ENCODE measurements at regions not wholly inside any gene's neighbourhood (a gene's known extent, or its start where the extent isn't known, plus 50 kb on each side); places are given as distances from the start of the nearest gene placed in this dataset.
"Not testable (repeated sequence)": the region's sequence is repeated elsewhere in the genome, so short reads cannot be mapped to it uniquely, and the experiment has no call there.

DNA sequence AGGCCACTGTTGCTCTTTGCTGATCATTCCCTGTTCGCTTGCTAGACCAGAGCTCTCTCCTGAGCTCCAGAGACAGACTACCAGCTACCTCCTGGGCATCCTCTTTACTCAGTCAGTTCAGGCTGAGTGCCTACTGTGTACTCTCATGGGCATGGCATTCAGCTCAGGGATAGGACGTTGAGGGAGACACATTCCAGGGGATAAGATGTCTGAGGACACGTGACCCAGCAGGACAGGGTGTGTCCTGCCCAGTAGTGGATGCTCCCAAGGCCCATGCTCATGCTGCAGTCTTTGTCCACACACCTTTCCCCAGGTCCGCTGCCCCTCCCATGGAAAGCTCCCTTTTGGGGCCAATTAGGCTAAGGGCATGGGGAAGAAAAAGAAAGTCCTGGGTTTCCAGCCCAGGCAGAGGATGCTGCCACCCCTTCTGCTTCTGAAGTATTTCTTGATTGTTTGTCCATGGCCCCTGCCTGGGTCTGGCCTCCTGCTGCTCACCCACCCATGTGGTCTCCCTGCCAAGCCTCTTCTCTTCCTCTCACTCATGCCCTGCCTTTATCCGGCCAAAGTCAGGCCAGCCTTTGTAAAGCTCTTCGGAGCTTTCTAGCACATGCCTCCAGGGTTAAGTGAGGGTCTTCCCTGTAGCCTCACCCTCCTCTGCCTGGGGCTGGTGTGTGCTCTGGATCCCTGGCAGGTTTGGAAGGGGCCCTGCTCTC is 60.5 kb upstream of the PITX1 start:
- TF ChIP-seq, protein P1, sequence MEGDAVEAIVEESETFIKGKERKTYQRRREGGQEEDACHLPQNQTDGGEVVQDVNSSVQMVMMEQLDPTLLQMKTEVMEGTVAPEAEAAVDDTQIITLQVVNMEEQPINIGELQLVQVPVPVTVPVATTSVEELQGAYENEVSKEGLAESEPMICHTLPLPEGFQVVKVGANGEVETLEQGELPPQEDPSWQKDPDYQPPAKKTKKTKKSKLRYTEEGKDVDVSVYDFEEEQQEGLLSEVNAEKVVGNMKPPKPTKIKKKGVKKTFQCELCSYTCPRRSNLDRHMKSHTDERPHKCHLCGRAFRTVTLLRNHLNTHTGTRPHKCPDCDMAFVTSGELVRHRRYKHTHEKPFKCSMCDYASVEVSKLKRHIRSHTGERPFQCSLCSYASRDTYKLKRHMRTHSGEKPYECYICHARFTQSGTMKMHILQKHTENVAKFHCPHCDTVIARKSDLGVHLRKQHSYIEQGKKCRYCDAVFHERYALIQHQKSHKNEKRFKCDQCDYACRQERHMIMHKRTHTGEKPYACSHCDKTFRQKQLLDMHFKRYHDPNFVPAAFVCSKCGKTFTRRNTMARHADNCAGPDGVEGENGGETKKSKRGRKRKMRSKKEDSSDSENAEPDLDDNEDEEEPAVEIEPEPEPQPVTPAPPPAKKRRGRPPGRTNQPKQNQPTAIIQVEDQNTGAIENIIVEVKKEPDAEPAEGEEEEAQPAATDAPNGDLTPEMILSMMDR (IDR thresholded peaks at IDR 0.05; ENCODE audit: low read depth, low read length): no peak
- Histone ChIP-seq H3K27ac (ENCODE audit: low read depth, low read length) (no peak overlapping the region), H3K27me3 (ENCODE audit: control insufficient read depth, insufficient read depth, low read length) (peaks cover 15% of the 10 kb centered on the region), H3K9me3 (ENCODE audit: control insufficient read depth, insufficient read depth, low read length) (no peaks in the 10 kb centered on the region), H3K4me3 (ENCODE audit: low read depth, low read length) (no peak overlapping the region)
- DNase-seq (ENCODE audit: low read depth, low spot score): no peak
- ChIA-PET POLR2A (no interaction called here), CTCF (no interaction called here)

DNA sequence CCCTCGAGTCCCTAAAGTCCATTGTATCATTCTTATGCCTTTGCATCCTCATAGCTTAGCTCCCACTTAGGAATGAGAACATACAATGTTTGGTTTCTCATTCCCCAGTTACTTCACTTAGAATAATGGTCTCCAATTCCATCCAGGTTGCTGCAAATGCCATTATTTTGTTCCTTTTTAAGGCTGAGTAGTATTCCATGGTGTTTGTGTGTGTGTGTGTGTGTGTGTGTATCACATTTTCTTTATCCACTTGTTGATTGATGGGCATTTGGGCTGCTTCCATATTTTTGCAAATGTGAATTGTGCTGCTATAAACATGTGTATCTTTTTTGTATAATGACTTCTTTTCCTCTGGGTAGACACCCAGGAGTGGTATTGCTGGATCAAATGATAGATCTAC is 59.5 kb upstream of the PITX1 start:
- CTCF ChIA-PET: interaction anchor here (0.7 kb wide), 1 partner anchor 73 kb away, joined by 6 read pairs; no protein-coding TSS in a partner anchor
- peaks cover 15% of the 10 kb centered on the region for H3K27me3 ChIP-seq (ENCODE audit: control insufficient read depth, insufficient read depth, low read length)
- H3K9me3 ChIP-seq (ENCODE audit: control insufficient read depth, insufficient read depth, low read length); POLR2A ChIA-PET; DNase-seq (ENCODE audit: low read depth, low spot score); H3K4me3 ChIP-seq (ENCODE audit: low read depth, low read length); H3K27ac ChIP-seq (ENCODE audit: low read depth, low read length): not testable (repeated sequence)

DNA sequence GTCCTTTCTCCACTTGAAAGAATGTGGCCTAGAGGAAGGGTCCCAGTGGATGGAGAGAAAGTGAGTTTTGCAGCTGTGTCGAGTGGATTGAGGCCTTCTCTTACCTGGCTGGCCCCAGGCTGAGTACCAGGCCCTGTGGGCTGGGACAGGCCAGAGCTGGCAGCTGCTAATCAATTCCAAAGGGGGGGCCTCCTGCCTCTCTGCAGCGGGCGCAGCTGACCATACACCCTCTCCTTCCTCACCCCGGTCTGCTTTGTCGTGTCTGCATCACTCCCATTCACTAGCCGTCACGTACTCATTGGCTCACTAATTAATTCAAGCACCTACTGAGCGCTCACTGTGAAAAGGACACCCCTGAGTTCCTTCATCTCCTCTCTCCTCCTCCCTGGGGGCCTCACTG is 58.4 kb upstream of the PITX1 start:
- DNase-seq (ENCODE audit: low read depth, low spot score): no peak
- ChIA-PET POLR2A (no interaction called here), CTCF (no interaction called here)
- Histone ChIP-seq H3K9me3 (ENCODE audit: control insufficient read depth, insufficient read depth, low read length) (no peaks in the 10 kb centered on the region), H3K27me3 (ENCODE audit: control insufficient read depth, insufficient read depth, low read length) (peaks cover 20% of the 10 kb centered on the region), H3K27ac (ENCODE audit: low read depth, low read length) (no peak overlapping the region), H3K4me3 (ENCODE audit: low read depth, low read length) (no peak overlapping the region)
- TF ChIP-seq, protein P1 (IDR thresholded peaks at IDR 0.05; ENCODE audit: low read depth, low read length): no peak

DNA sequence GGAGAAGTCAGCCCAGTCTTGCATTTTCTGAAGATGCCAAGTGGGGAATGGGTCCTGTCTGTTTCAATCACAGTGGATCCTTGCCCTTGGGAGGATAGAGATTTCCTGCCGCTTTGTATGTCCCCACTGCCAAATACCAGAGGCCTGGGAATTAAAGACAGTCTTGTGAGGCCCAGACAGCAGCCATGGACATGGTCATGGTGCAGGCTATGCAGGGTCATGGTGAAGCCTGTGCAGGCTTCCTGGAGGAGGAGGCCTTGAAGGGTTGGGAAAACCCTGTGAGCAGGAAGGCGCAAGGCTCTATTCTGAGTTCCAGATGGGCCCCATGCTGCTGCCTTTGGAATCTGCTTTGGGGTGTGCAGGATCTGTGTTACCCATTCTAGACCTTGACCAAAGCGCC is 57.3 kb upstream of the PITX1 start:
- POLR2A ChIA-PET: no interaction called here
- CTCF ChIA-PET: no interaction called here
- H3K27ac ChIP-seq (ENCODE audit: low read depth, low read length): no peak overlapping the region
- DNase-seq (ENCODE audit: low read depth, low spot score): no peak
- peaks cover 23% of the 10 kb centered on the region for H3K27me3 ChIP-seq (ENCODE audit: control insufficient read depth, insufficient read depth, low read length)
- TF ChIP-seq, protein P1 (IDR thresholded peaks at IDR 0.05; ENCODE audit: low read depth, low read length): no peak
- peaks cover under 1% of the 10 kb centered on the region; the same call in 1 of the 2 replicates for H3K9me3 ChIP-seq (ENCODE audit: control insufficient read depth, insufficient read depth, low read length)
- no peak overlapping the region for H3K4me3 ChIP-seq (ENCODE audit: low read depth, low read length)

DNA sequence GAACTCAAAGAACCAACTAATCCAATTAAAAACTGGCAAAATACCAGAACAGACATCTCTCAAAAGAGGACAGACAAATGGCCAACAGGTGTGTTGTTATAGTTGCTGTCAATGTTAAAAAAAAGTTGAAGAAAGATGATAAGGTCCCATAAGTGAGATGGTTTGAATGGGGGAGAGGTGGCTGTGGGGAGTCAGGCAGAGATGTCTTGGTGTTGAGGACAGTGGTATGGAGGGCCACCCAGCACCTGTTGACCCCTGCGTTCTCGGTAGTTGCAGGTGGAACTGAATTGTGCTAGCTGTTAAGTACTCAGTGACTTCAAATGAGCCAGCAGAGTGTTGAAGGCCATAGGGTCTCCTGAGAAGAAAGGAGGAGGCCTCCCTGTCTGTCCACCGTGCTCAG is 55.9 kb upstream of the PITX1 start:
- peaks cover 6% of the 10 kb centered on the region; the same call in 1 of the 2 replicates for H3K9me3 ChIP-seq (ENCODE audit: control insufficient read depth, insufficient read depth, low read length)
- H3K4me3 ChIP-seq (ENCODE audit: low read depth, low read length): no peak overlapping the region
- no peak for DNase-seq (ENCODE audit: low read depth, low spot score)
- TF ChIP-seq, protein P1 (IDR thresholded peaks at IDR 0.05; ENCODE audit: low read depth, low read length): no peak
- H3K27ac ChIP-seq (ENCODE audit: low read depth, low read length): no peak overlapping the region
- ChIA-PET CTCF (no interaction called here), POLR2A (no interaction called here)
- H3K27me3 ChIP-seq (ENCODE audit: control insufficient read depth, insufficient read depth, low read length): peaks cover 15% of the 10 kb centered on the region
